ENCODE measurements at regions not wholly inside any gene's neighbourhood (a gene's known extent, or its start where the extent isn't known, plus 50 kb on each side); places are given as distances from the start of the nearest gene placed in this dataset.

DNA sequence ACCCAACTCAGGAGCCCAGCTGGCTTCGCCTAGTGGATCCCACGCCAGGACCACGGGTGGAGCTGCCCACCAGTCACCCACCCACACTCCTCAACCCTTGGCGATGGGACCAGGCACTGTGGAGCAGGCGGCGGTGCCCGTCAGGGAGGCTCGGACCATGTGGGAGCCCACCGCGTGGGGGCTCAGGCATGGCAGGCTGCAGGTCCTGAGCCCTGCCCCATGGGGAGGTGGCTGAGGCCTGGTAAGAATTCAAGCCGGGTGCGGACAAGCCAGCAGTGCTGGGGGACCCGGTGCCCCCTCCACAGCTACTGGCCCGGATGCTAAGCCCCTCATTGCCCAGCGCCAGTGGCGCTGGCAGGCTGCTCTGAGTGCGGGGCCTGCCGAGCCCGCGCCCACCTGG is 123.1 kb upstream of the LGSN start:
- Histone ChIP-seq H3K9me3 (ENCODE audit: low read length) (no peaks in the 10 kb centered on the region), H3K9ac (ENCODE audit: low read length) (no peak overlapping the region), H3K27me3 (ENCODE audit: control insufficient read depth in 1 of 2, insufficient read depth in 2 of 2, low read length in 2 of 2) (no peaks in the 10 kb centered on the region), H3K27ac (ENCODE audit: low read depth, low read length) (no peak overlapping the region), H3K36me3 (ENCODE audit: insufficient read depth, low read length) (no peaks in the 10 kb centered on the region), H3K4me1 (ENCODE audit: insufficient read depth, low read length) (no peaks in the 10 kb centered on the region), H3K4me3 (ENCODE audit: low read depth in 1 of 2, low read length in 2 of 2) (no peak overlapping the region)

GRCh38 chr6:63444768-63445167 is 125.0 kb upstream of the LGSN start:
- peaks cover 3% of the 10 kb centered on the region for H3K4me1 ChIP-seq (ENCODE audit: insufficient read depth, low read length)
- H3K27ac ChIP-seq (ENCODE audit: low read depth, low read length), result no peak overlapping the region
- H3K9ac ChIP-seq (ENCODE audit: low read length), result no peak overlapping the region
- H3K27me3 ChIP-seq (ENCODE audit: control insufficient read depth in 1 of 2, insufficient read depth in 2 of 2, low read length in 2 of 2), result no peaks in the 10 kb centered on the region
- no peak overlapping the region for H3K4me3 ChIP-seq (ENCODE audit: low read depth in 1 of 2, low read length in 2 of 2)
- H3K9me3 ChIP-seq (ENCODE audit: low read length), result no peaks in the 10 kb centered on the region
- H3K36me3 ChIP-seq (ENCODE audit: insufficient read depth, low read length), result no peaks in the 10 kb centered on the region

DNA sequence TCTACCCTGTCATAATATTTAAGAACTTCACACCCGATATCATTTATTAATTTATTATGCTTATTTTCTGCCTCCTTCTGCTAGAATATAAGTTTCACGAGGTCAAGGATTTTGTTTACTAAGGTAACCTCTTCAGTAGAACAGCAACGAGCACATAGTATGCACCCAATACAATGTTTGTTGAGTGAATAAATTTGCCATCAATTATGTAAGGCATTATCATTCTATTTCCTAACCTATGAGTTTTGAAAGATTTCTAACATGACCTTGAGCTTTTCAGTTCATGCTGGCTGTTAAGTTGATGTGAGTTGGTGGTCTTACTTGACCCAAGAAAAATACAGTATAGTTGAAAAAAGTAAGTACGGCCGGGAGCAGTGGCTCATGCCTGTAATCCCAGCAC is 125.9 kb upstream of the LOC128125822 start:
- no peaks in the 10 kb centered on the region for H3K9me3 ChIP-seq (ENCODE audit: low read length)
- H3K27ac ChIP-seq (ENCODE audit: low read depth, low read length), result no peak overlapping the region
- no peaks in the 10 kb centered on the region for H3K36me3 ChIP-seq (ENCODE audit: insufficient read depth, low read length)
- no peak overlapping the region for H3K4me3 ChIP-seq (ENCODE audit: low read depth in 1 of 2, low read length in 2 of 2)
- no peaks in the 10 kb centered on the region for H3K27me3 ChIP-seq (ENCODE audit: control insufficient read depth in 1 of 2, insufficient read depth in 2 of 2, low read length in 2 of 2)
- H3K4me1 ChIP-seq (ENCODE audit: insufficient read depth, low read length), result peaks cover 3% of the 10 kb centered on the region
- no peak overlapping the region for H3K9ac ChIP-seq (ENCODE audit: low read length)

- H3K27ac ChIP-seq (ENCODE audit: low read depth, low read length), result peak overlapping the region; percentile 23
- H3K9ac ChIP-seq (ENCODE audit: low read length), result no peak overlapping the region
Measured at GRCh38 chr6:63447134-63447533, 125.1 kb upstream of the LOC128125822 start.

GRCh38 chr6:63448229-63448628 is 124.1 kb upstream of the LOC128125822 start:
- H3K4me3 ChIP-seq (ENCODE audit: low read depth in 1 of 2, low read length in 2 of 2), result no peak overlapping the region
- no peaks in the 10 kb centered on the region for H3K36me3 ChIP-seq (ENCODE audit: insufficient read depth, low read length)
- H3K27me3 ChIP-seq (ENCODE audit: control insufficient read depth in 1 of 2, insufficient read depth in 2 of 2, low read length in 2 of 2), result no peaks in the 10 kb centered on the region
- H3K4me1 ChIP-seq (ENCODE audit: insufficient read depth, low read length), result peaks cover 3% of the 10 kb centered on the region
- H3K27ac ChIP-seq (ENCODE audit: low read depth, low read length), result no peak overlapping the region
- no peaks in the 10 kb centered on the region for H3K9me3 ChIP-seq (ENCODE audit: low read length)
- no peak overlapping the region for H3K9ac ChIP-seq (ENCODE audit: low read length)

More at GRCh38 chr6:63447134-63447533, 125.1 kb upstream of the LOC128125822 start:
- Histone ChIP-seq H3K9me3 (ENCODE audit: low read length) (no peaks in the 10 kb centered on the region), H3K4me1 (ENCODE audit: insufficient read depth, low read length) (peaks cover 3% of the 10 kb centered on the region), H3K36me3 (ENCODE audit: insufficient read depth, low read length) (no peaks in the 10 kb centered on the region), H3K4me3 (ENCODE audit: low read depth in 1 of 2, low read length in 2 of 2) (no peak overlapping the region), H3K27me3 (ENCODE audit: control insufficient read depth in 1 of 2, insufficient read depth in 2 of 2, low read length in 2 of 2) (no peaks in the 10 kb centered on the region)

GRCh38 chr6:63449714-63450113 is 122.6 kb upstream of the LOC128125822 start:
- H3K27ac ChIP-seq (ENCODE audit: low read depth, low read length), result no peak overlapping the region
- H3K9ac ChIP-seq (ENCODE audit: low read length), result no peak overlapping the region
- no peaks in the 10 kb centered on the region for H3K27me3 ChIP-seq (ENCODE audit: control insufficient read depth in 1 of 2, insufficient read depth in 2 of 2, low read length in 2 of 2)
- H3K9me3 ChIP-seq (ENCODE audit: low read length), result no peaks in the 10 kb centered on the region
- H3K4me3 ChIP-seq (ENCODE audit: low read depth in 1 of 2, low read length in 2 of 2), result no peak overlapping the region
- H3K4me1 ChIP-seq (ENCODE audit: insufficient read depth, low read length), result peaks cover 3% of the 10 kb centered on the region
- no peaks in the 10 kb centered on the region for H3K36me3 ChIP-seq (ENCODE audit: insufficient read depth, low read length)

DNA sequence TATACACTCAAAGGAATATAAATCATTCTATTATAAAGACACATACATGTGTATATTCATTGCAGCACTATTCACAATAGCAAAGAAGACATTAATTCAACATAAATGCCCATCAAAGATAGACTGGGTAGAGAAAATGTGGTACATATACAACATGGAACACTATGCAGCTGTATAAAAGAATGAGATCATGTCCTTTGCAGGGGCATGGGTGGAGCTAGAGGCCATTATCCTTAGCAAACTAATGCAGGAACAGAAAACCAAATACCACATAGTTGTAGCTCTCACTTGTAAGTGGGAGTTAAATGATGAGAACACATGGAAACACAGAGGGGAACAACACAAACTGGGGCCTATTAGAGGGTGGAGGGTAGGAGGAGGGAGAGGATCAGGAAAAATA is 121.0 kb upstream of the LOC128125822 start:
- H3K9ac ChIP-seq (ENCODE audit: low read length), result no peak overlapping the region
- H3K9me3 ChIP-seq (ENCODE audit: low read length), result no peaks in the 10 kb centered on the region
- no peaks in the 10 kb centered on the region for H3K27me3 ChIP-seq (ENCODE audit: control insufficient read depth in 1 of 2, insufficient read depth in 2 of 2, low read length in 2 of 2)
- no peak overlapping the region for H3K27ac ChIP-seq (ENCODE audit: low read depth, low read length)
- no peaks in the 10 kb centered on the region for H3K36me3 ChIP-seq (ENCODE audit: insufficient read depth, low read length)
- H3K4me3 ChIP-seq (ENCODE audit: low read depth in 1 of 2, low read length in 2 of 2), result no peak overlapping the region
- H3K4me1 ChIP-seq (ENCODE audit: insufficient read depth, low read length), result peaks cover 3% of the 10 kb centered on the region

DNA sequence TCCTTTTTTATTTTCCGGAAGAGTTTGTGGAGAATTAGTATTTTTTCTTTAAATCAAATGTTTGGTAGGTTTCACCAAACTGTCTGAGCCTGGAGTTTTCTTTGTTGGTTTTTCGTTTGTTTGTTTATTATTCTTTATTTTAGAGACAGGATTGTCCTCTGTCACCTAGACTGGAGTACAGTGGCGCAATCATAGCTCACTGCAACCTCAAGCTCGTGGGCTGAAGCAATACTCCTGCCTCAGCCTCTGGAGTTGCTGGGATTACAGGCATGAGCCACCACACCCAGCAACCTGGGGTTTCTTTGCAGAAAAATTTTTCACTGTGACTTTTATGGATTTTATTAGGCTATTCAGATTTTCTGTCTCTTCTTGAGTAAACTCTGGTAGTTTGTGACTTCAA is 120.2 kb upstream of the LOC128125822 start:
- Histone ChIP-seq H3K36me3 (ENCODE audit: insufficient read depth, low read length) (no peaks in the 10 kb centered on the region), H3K4me1 (ENCODE audit: insufficient read depth, low read length) (peaks cover 3% of the 10 kb centered on the region), H3K27ac (ENCODE audit: low read depth, low read length) (no peak overlapping the region), H3K27me3 (ENCODE audit: control insufficient read depth in 1 of 2, insufficient read depth in 2 of 2, low read length in 2 of 2) (no peaks in the 10 kb centered on the region), H3K9me3 (ENCODE audit: low read length) (no peaks in the 10 kb centered on the region), H3K4me3 (ENCODE audit: low read depth in 1 of 2, low read length in 2 of 2) (no peak overlapping the region), H3K9ac (ENCODE audit: low read length) (no peak overlapping the region)

DNA sequence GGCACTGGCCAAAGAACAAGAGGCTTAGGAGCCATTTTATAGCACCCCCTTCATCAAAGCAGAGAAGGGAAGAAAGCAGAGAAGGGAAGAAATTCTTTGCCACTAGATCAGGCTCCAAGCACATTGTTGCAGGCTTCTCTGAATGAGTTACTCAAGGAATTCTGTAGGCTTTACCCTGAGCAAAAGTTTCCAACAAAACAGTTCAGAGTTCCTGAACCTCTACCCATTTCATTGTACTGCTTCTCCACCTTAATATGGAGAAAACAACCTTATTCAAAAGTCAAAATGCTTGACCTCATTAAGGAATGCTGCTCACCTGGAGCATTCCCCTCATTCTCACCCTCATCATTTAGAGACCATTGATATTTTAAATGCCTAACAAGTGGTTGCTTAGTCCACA is 115.5 kb upstream of the LOC128125822 start:
- no peak overlapping the region for H3K4me3 ChIP-seq (ENCODE audit: low read depth in 1 of 2, low read length in 2 of 2)
- H3K9me3 ChIP-seq (ENCODE audit: low read length), result no peaks in the 10 kb centered on the region
- no peaks in the 10 kb centered on the region for H3K36me3 ChIP-seq (ENCODE audit: insufficient read depth, low read length)
- no peaks in the 10 kb centered on the region for H3K27me3 ChIP-seq (ENCODE audit: control insufficient read depth in 1 of 2, insufficient read depth in 2 of 2, low read length in 2 of 2)
- no peak overlapping the region for H3K27ac ChIP-seq (ENCODE audit: low read depth, low read length)
- no peaks in the 10 kb centered on the region for H3K4me1 ChIP-seq (ENCODE audit: insufficient read depth, low read length)
- no peak overlapping the region for H3K9ac ChIP-seq (ENCODE audit: low read length)

DNA sequence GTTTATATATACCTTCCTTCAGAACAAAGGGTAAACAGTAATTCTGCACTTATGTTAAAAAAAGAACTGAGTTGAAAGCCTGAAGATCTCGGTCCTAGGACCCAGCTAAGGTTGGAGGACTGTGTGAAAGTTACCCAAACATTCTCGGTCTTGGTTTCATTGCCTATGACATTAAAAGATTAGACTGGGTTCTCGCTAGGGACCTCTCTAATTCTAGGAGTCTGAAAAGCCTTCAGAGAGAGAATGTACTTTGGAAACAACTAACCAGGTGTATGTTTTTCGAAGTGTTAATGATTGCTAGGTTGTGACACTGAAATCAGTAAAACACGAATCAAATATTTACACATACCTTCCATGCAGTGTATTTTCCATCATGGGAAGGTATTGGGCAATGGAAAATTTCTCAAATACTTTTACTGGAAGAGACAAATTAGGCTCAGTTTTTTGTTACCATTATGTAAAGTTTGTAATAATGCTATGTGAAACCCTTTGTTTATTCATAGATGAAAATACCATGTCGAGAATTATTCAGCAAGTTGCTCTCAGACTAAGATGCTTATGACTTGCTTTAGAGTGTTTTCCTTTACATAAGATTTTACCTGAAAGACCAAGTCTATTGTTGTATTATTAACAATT is 113.7 kb upstream of the LOC128125822 start:
- Histone ChIP-seq H3K9ac (ENCODE audit: low read length) (no peak overlapping the region), H3K4me3 (ENCODE audit: low read depth in 1 of 2, low read length in 2 of 2) (no peak overlapping the region), H3K4me1 (ENCODE audit: insufficient read depth, low read length) (no peaks in the 10 kb centered on the region), H3K36me3 (ENCODE audit: insufficient read depth, low read length) (no peaks in the 10 kb centered on the region), H3K27me3 (ENCODE audit: control insufficient read depth in 1 of 2, insufficient read depth in 2 of 2, low read length in 2 of 2) (no peaks in the 10 kb centered on the region), H3K9me3 (ENCODE audit: low read length) (no peaks in the 10 kb centered on the region), H3K27ac (ENCODE audit: low read depth, low read length) (no peak overlapping the region)

- Histone ChIP-seq H3K36me3 (ENCODE audit: insufficient read depth, low read length) (no peaks in the 10 kb centered on the region), H3K4me3 (ENCODE audit: low read depth in 1 of 2, low read length in 2 of 2) (no peak overlapping the region), H3K9ac (ENCODE audit: low read length) (no peak overlapping the region), H3K4me1 (ENCODE audit: insufficient read depth, low read length) (no peaks in the 10 kb centered on the region), H3K9me3 (ENCODE audit: low read length) (no peaks in the 10 kb centered on the region), H3K27me3 (ENCODE audit: control insufficient read depth in 1 of 2, insufficient read depth in 2 of 2, low read length in 2 of 2) (no peaks in the 10 kb centered on the region), H3K27ac (ENCODE audit: low read depth, low read length) (no peak overlapping the region)
Measured at GRCh38 chr6:63459814-63460213, 112.5 kb upstream of the LOC128125822 start.

- Histone ChIP-seq H3K9ac (ENCODE audit: low read length) (no peak overlapping the region), H3K4me1 (ENCODE audit: insufficient read depth, low read length) (no peaks in the 10 kb centered on the region), H3K36me3 (ENCODE audit: insufficient read depth, low read length) (no peaks in the 10 kb centered on the region), H3K4me3 (ENCODE audit: low read depth in 1 of 2, low read length in 2 of 2) (no peak overlapping the region), H3K27ac (ENCODE audit: low read depth, low read length) (no peak overlapping the region), H3K9me3 (ENCODE audit: low read length) (no peaks in the 10 kb centered on the region), H3K27me3 (ENCODE audit: control insufficient read depth in 1 of 2, insufficient read depth in 2 of 2, low read length in 2 of 2) (no peaks in the 10 kb centered on the region)
Measured at GRCh38 chr6:63460971-63461370, 111.3 kb upstream of the LOC128125822 start.
